Activated naive CD8-positive, alpha-beta T cell (primary cell): ENCODE measurements at regions not wholly inside any gene's neighbourhood (a gene's known extent, or its start where the extent isn't known, plus 50 kb on each side); places are given as distances from the start of the nearest gene placed in this dataset.

Experiments used
- H3K27ac Mint-ChIP-seq: one replicate; pipeline ENCODE4 v1.8.0; 2021; ENCODE audit warnings: mixed read lengths
- H3K27me3 Mint-ChIP-seq: one replicate; pipeline ENCODE4 v1.8.0; 2021; ENCODE audit warnings: mixed read lengths
- H3K36me3 Mint-ChIP-seq: one replicate; pipeline ENCODE4 v1.8.0; 2021; ENCODE audit warnings: mixed read lengths
- H3K4me1 Mint-ChIP-seq: one replicate; pipeline ENCODE4 v1.8.0; 2021; ENCODE audit warnings: low read depth, mixed read lengths
- H3K4me3 Mint-ChIP-seq: one replicate; pipeline ENCODE4 v1.8.0; 2021; ENCODE audit warnings: mild to moderate bottlenecking, mixed read lengths
- H3K9me3 Mint-ChIP-seq: one replicate; pipeline ENCODE4 v1.8.0; 2021; ENCODE audit warnings: low read depth, mixed read lengths

- no peak overlapping the region for H3K27ac Mint-ChIP-seq
- no peaks in the 10 kb centered on the region for H3K27me3 Mint-ChIP-seq
- no peak overlapping the region for H3K4me3 Mint-ChIP-seq
- no peaks in the 10 kb centered on the region for H3K4me1 Mint-ChIP-seq
- H3K9me3 Mint-ChIP-seq: peaks cover 23% of the 10 kb centered on the region
- no peaks in the 10 kb centered on the region for H3K36me3 Mint-ChIP-seq
Measured at GRCh38 chr16:62926121-62926801, 890.0 kb upstream of the CDH8 start.

GRCh38 chr16:62921904-62922303, 885.7 kb upstream of the CDH8 start:
- Mint-ChIP-seq H3K27ac (no peak overlapping the region), H3K36me3 (no peaks in the 10 kb centered on the region), H3K4me1 (no peaks in the 10 kb centered on the region), H3K4me3 (no peak overlapping the region), H3K9me3 (peaks cover 19% of the 10 kb centered on the region), H3K27me3 (no peaks in the 10 kb centered on the region)

DNA sequence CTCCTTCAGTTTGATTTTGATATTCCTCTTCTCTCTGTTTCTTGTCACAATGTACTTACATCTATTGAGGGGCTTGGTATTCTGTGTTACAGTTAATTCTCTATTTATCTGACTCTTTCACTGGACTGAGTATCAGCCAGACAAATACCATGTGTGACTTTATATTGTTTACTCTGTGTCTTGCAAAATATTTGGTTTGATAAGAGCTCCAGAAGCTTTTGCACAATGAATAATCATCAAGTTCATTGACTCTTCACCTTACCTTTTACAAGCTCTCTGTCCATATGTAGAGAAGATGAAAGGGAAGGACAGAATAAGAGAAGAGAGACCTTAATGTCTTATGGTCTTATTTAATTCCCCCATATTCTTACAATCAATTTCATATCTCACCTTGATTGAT, 877.7 kb upstream of the CDH8 start:
- Mint-ChIP-seq H3K27ac (no peak overlapping the region), H3K9me3 (peaks cover 14% of the 10 kb centered on the region), H3K36me3 (no peaks in the 10 kb centered on the region), H3K4me1 (no peaks in the 10 kb centered on the region), H3K4me3 (no peak overlapping the region), H3K27me3 (no peaks in the 10 kb centered on the region)

DNA sequence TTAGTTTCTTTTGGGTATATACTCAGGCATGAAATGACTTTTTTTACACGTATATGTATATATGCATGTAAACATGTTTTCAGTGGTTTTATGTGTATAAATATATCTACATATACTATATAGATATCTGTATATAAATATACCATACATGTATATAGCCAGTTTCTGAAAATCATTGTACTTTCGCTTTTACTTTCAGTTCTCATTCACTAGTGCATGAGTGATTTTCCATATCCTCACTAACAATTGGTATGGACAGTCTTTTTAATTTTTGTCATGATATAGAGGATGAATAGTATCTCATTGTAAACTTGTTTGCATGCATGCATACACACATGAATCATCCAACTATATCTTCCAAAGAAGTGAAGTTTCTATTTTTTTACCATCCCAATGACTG, 877.1 kb upstream of the CDH8 start:
- H3K4me3 Mint-ChIP-seq: no peak overlapping the region
- H3K9me3 Mint-ChIP-seq: peaks cover 14% of the 10 kb centered on the region
- H3K27ac Mint-ChIP-seq: no peak overlapping the region
- H3K4me1 Mint-ChIP-seq: no peaks in the 10 kb centered on the region
- H3K27me3 Mint-ChIP-seq: no peaks in the 10 kb centered on the region
- no peaks in the 10 kb centered on the region for H3K36me3 Mint-ChIP-seq

- Mint-ChIP-seq H3K27ac (no peak overlapping the region), H3K4me1 (no peaks in the 10 kb centered on the region), H3K4me3 (no peak overlapping the region), H3K9me3 (peaks cover 14% of the 10 kb centered on the region), H3K36me3 (no peaks in the 10 kb centered on the region), H3K27me3 (no peaks in the 10 kb centered on the region)
Measured at GRCh38 chr16:62909597-62909996, 873.4 kb upstream of the CDH8 start.

GRCh38 chr16:62907562-62907961, 871.3 kb upstream of the CDH8 start:
- peaks cover 9% of the 10 kb centered on the region for H3K9me3 Mint-ChIP-seq
- H3K4me3 Mint-ChIP-seq: no peak overlapping the region
- no peak overlapping the region for H3K27ac Mint-ChIP-seq
- H3K4me1 Mint-ChIP-seq: no peaks in the 10 kb centered on the region
- H3K36me3 Mint-ChIP-seq: no peaks in the 10 kb centered on the region
- no peaks in the 10 kb centered on the region for H3K27me3 Mint-ChIP-seq

DNA sequence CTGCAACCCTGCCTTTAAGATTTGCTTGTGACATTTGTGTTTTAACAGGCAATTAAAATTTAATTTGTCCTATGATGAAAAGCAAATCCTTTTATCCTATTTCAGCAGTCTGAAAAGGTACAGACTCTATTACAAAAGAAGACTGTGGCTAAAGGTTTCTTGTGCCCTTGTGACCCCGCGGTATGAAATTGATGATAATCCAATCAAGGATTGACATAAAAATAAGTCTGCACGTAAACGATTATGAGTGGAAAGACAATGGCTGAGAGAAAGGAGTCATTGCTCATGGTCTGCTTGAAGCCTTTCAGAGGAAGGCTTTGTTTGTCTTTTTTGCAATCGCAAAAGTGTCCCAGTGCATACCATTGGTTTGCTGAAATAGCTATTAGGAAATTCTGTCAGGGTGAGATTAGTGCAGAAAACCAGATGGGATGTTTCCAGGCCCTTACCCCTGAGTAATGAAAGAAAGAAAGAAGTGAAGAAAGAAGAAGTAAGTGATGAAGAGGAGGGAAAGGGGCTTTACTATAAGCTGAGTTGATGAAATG, 867.8 kb upstream of the CDH8 start:
- Mint-ChIP-seq H3K27me3 (no peaks in the 10 kb centered on the region), H3K36me3 (no peaks in the 10 kb centered on the region), H3K4me3 (no peak overlapping the region), H3K4me1 (no peaks in the 10 kb centered on the region), H3K27ac (no peak overlapping the region), H3K9me3 (peaks cover 17% of the 10 kb centered on the region)

DNA sequence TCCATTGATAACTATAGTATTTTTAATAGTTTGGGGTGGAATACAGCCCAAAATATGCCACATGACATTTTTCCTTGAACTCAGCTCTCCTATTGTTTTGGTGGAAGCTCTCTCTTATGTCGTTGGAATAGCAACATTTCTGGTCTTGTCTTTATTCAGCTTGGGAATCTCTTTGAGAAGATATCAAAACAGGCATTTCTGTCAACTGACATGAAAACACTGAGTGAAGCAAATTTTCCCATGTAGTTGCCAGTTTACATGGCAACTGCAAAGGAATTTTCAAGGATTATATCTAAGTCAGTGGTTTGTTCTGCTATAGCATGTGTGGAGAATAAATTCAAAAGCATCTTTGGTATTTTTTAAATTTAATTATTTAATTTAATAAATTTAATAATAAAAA, 863.5 kb upstream of the CDH8 start:
- Mint-ChIP-seq H3K27ac (no peak overlapping the region), H3K36me3 (no peaks in the 10 kb centered on the region), H3K4me3 (no peak overlapping the region), H3K27me3 (no peaks in the 10 kb centered on the region), H3K9me3 (peaks cover 35% of the 10 kb centered on the region), H3K4me1 (no peaks in the 10 kb centered on the region)

GRCh38 chr16:62889097-62889496, 852.9 kb upstream of the CDH8 start:
- no peak overlapping the region for H3K27ac Mint-ChIP-seq
- H3K4me3 Mint-ChIP-seq: no peak overlapping the region
- H3K36me3 Mint-ChIP-seq: no peaks in the 10 kb centered on the region
- H3K27me3 Mint-ChIP-seq: no peaks in the 10 kb centered on the region
- H3K9me3 Mint-ChIP-seq: peaks cover 26% of the 10 kb centered on the region
- no peaks in the 10 kb centered on the region for H3K4me1 Mint-ChIP-seq

DNA sequence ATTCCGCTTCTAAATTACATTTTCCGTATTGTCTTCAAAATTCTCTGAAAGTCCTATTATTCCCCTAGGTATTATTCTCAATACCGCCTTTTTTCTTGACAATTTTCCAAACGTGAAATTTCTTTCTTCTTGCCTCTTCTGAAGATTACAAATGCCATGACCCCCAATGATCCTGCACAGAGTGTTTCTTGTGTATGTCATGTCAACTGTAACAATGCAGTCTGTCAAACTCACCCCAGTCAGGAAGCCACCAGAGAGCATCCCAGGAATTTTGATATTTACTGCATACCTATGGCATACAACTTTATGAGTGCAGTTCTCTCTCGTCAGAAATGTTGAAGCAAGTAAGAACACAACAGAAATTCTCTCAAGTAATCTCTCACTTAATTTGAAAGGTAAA, 847.3 kb upstream of the CDH8 start:
- no peak overlapping the region for H3K27ac Mint-ChIP-seq
- H3K9me3 Mint-ChIP-seq: peaks cover 22% of the 10 kb centered on the region
- no peaks in the 10 kb centered on the region for H3K4me1 Mint-ChIP-seq
- no peak overlapping the region for H3K4me3 Mint-ChIP-seq
- no peaks in the 10 kb centered on the region for H3K36me3 Mint-ChIP-seq
- H3K27me3 Mint-ChIP-seq: no peaks in the 10 kb centered on the region

- peaks cover 23% of the 10 kb centered on the region for H3K9me3 Mint-ChIP-seq
Measured at GRCh38 chr16:62882552-62883221, 846.4 kb upstream of the CDH8 start.

GRCh38 chr16:62876133-62876532, 839.9 kb upstream of the CDH8 start:
- no peaks in the 10 kb centered on the region for H3K4me1 Mint-ChIP-seq
- H3K36me3 Mint-ChIP-seq: no peaks in the 10 kb centered on the region
- no peaks in the 10 kb centered on the region for H3K27me3 Mint-ChIP-seq
- H3K27ac Mint-ChIP-seq: no peak overlapping the region
- H3K4me3 Mint-ChIP-seq: no peak overlapping the region
- H3K9me3 Mint-ChIP-seq: peaks cover 13% of the 10 kb centered on the region

More at GRCh38 chr16:62882552-62883221, 846.4 kb upstream of the CDH8 start:
- no peaks in the 10 kb centered on the region for H3K4me1 Mint-ChIP-seq
- H3K27me3 Mint-ChIP-seq: no peaks in the 10 kb centered on the region
- H3K27ac Mint-ChIP-seq: no peak overlapping the region
- no peak overlapping the region for H3K4me3 Mint-ChIP-seq
- no peaks in the 10 kb centered on the region for H3K36me3 Mint-ChIP-seq

DNA sequence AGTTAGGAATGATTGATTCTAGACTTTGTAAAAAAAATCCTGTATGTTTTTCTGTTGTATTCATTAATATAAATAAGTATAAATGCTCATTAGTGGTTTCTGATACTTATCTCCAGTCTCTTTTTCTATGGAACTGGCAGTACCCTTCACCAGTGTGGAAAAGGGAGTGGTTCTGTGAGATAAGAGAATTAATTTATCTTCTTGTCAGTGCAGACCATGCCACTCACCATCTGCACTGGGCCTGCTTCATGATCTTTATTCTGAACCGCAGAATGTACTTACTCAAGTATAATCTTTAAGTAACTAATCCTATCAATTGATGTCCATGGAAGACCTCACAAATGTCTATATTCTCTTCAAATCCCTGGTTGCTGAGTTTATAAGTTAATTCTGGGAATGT, 836.1 kb upstream of the CDH8 start:
- H3K27me3 Mint-ChIP-seq: no peaks in the 10 kb centered on the region
- H3K27ac Mint-ChIP-seq: no peak overlapping the region
- H3K9me3 Mint-ChIP-seq: peaks cover 27% of the 10 kb centered on the region
- H3K36me3 Mint-ChIP-seq: no peaks in the 10 kb centered on the region
- H3K4me1 Mint-ChIP-seq: no peaks in the 10 kb centered on the region
- H3K4me3 Mint-ChIP-seq: no peak overlapping the region

DNA sequence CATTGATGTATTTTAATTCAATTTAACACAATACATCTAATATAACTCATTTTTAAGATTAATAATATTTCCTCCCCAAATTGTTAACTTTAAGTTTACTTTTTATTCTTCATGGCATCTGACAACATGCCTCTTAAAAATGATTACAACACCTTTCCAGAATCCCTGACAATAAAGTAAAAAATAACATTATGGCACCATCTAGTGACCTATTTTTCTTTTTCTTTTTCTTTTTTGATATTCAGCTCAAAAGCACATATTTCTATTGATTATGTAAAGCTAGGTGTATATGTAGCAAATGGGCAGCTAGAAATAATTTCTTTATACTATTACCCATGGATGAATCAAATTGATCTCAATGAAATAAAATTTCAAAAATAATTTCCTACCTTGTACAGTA, 834.3 kb upstream of the CDH8 start:
- Mint-ChIP-seq H3K4me3 (no peak overlapping the region), H3K9me3 (peaks cover 25% of the 10 kb centered on the region), H3K36me3 (no peaks in the 10 kb centered on the region), H3K4me1 (no peaks in the 10 kb centered on the region), H3K27ac (no peak overlapping the region), H3K27me3 (no peaks in the 10 kb centered on the region)

GRCh38 chr16:62869837-62870236, 833.6 kb upstream of the CDH8 start:
- H3K4me1 Mint-ChIP-seq: no peaks in the 10 kb centered on the region
- no peak overlapping the region for H3K4me3 Mint-ChIP-seq
- no peaks in the 10 kb centered on the region for H3K36me3 Mint-ChIP-seq

GRCh38 chr16:62863139-62863538, 826.9 kb upstream of the CDH8 start:
- no peaks in the 10 kb centered on the region for H3K36me3 Mint-ChIP-seq
- H3K27me3 Mint-ChIP-seq: no peaks in the 10 kb centered on the region
- H3K4me1 Mint-ChIP-seq: no peaks in the 10 kb centered on the region
- H3K4me3 Mint-ChIP-seq: no peak overlapping the region
- H3K27ac Mint-ChIP-seq: no peak overlapping the region
- peaks cover 18% of the 10 kb centered on the region for H3K9me3 Mint-ChIP-seq

More at GRCh38 chr16:62869837-62870236, 833.6 kb upstream of the CDH8 start:
- Mint-ChIP-seq H3K27me3 (no peaks in the 10 kb centered on the region), H3K27ac (no peak overlapping the region), H3K9me3 (peaks cover 25% of the 10 kb centered on the region)
